ENCODE measurements at regions not wholly inside any gene's neighbourhood (a gene's known extent, or its start where the extent isn't known, plus 50 kb on each side); places are given as distances from the start of the nearest gene placed in this dataset.
"Not testable (repeated sequence)": the region's sequence is repeated elsewhere in the genome, so short reads cannot be mapped to it uniquely, and the experiment has no call there.

DNA sequence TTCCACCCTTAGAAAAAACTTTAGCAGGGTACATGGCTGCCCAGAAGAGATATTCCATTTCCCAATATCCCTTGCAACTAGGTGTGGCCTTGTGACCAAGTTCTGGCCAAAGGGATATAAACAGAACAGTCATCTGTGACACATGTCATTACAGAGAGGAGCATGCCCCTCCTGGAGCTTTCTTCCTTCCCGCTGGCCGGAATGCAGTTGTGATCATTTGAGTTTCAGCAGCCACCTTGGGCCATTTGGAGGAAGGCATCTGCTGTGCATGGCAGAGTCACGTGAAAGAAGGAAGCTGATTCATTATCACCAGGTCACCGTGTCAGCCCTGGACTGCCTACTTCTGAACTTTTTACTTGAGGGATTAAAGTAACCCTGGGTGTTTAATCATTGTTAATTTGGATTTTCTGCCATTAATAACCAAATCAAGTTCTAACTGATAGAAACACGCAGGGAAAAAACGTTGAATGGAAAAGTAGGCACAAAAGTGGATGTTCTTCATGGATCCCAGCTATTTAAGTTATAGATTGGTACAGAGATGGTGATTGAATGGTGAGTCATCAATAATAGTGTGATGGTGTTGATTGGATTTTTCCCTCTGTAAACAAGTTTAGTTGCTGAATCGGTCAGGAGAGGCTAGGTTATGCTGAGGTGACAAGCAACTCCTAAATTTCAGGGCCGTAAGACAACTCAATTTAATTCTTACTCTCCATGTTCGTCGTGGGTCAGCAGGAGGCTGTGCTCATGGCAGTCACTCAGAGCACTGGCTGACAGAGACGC, 80.7 kb upstream of the CCDC167 start:
- no peak for DNase-seq
- intact Hi-C loops (cut with micrococcal nuclease), result no loop called here

GRCh38 chr6:37579444-37580067, 79.9 kb upstream of the CCDC167 start:
- intact Hi-C loops (cut with micrococcal nuclease), result no loop called here
- ATAC-seq, result peak; percentile 24
- no peak for DNase-seq

More for the DNA sequence above, 80.7 kb upstream of the CCDC167 start:
- ATAC-seq, result no peak

GRCh38 chr6:37578104-37578503, 78.4 kb upstream of the CCDC167 start:
- ATAC-seq (no peak), DNase-seq (no peak)
- intact Hi-C loops (cut with micrococcal nuclease), result no loop called here

- no peak for DNase-seq
- intact Hi-C loops (cut with micrococcal nuclease), result no loop called here
- ATAC-seq, result no peak
These were observed 76.6 kb upstream of the CCDC167 start for GRCh38 chr6:37576336-37576737.

DNA sequence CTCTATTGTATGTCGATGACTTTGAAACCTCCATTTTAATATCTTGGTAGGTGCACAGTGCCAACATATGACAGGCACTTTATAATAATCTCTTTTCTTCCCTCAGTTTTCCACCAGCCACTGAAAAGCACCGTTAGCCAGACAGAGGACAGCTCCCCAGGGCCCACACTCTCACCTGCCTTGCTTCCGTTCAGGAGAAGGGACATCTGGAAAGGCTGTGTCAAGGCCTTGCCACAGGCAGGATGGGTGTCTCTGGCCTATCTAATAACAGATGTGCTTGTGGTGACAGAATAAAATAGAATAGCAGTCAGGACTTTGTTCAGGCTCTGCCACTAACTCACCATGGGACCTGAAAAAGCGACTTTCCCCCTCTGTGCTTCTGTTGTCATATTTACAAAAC, 75.5 kb upstream of the CCDC167 start:
- DNase-seq (no peak), ATAC-seq (no peak)
- intact Hi-C loops (cut with micrococcal nuclease), result no loop called here

- ATAC-seq, result no peak
- DNase-seq, result no peak
- intact Hi-C loops (cut with micrococcal nuclease), result no loop called here
These were observed 72.6 kb upstream of the CCDC167 start for GRCh38 chr6:37572334-37572733.

- DNase-seq (no peak), ATAC-seq (no peak)
- intact Hi-C loops (cut with micrococcal nuclease), result no loop called here
These were observed 70.9 kb upstream of the CCDC167 start for GRCh38 chr6:37570482-37571133.

DNA sequence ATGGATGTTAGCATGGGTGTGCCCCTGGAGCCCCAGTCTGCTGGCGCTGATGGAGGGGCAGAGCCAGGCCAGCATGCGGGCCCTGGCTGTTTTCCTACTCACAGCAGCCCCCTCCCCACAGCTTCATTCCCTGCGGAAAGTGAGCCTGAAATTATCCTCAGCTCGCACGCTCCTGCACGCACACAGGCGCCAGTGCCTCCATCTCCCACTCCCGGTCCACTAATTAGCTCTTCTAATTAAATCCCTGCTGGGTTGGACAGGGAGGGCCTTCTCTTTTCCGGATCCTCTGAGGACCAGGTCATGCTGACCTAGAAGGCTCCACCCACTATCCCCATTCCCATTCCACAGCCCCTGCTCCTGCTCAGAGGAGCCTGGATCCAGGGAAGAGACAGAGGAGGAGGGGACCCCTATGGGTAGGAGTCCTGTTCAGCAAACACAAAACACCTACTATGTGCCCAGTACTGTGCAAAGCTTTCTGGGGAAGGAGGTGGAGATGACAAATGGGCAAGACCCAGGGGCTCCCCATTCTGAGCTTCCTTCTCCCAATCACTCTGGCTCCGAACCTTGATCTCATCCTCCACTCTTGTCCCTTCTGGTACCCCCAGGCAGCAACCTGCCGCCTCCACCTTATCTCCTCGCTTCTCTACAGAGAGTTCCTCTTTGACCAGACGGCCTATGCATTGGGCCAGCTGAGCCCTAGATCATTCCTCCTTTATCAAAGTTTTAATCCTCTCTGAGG, 70.2 kb upstream of the CCDC167 start:
- no peak for ATAC-seq
- intact Hi-C loops (cut with micrococcal nuclease), result loop anchor here (10.0 kb wide), 1 partner anchor 195 kb away; no protein-coding TSS in a partner anchor
- no peak for DNase-seq

DNA sequence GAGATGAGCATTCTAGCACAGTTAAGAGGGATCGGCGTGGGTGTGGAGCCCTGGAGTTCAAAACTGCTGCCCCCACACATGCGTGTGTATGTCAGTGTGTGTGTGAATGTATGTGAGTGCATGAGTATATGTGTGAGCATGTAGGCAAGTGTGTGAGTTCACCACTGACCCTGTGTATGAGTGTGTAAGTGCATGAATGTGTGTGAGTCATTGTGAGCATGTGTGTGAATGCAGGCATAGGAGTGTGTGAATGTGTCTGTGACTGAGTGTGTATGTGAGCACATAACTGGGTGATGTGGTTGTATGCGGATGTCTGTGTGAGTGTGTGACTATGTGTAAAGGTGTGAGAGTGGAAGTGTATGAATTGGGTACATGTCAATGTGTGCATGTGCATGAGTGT, 69.6 kb upstream of the CCDC167 start:
- intact Hi-C loops (cut with micrococcal nuclease), result loop anchor here (10.0 kb wide), 1 partner anchor 195 kb away; no protein-coding TSS in a partner anchor
- no peak for DNase-seq
- no peak for ATAC-seq

GRCh38 chr6:37566950-37567349, 67.3 kb upstream of the CCDC167 start:
- intact Hi-C loops (cut with micrococcal nuclease), result loop anchor here (10.0 kb wide), 1 partner anchor 192 kb away; no protein-coding TSS in a partner anchor
- ATAC-seq, result no peak
- DNase-seq, result no peak

- intact Hi-C loops (cut with micrococcal nuclease), result loop anchor here (10.0 kb wide), 1 partner anchor 192 kb away; no protein-coding TSS in a partner anchor
- DNase-seq, result peak; percentile 74
- ATAC-seq, result peak; percentile 93
These were observed 66.6 kb upstream of the CCDC167 start for GRCh38 chr6:37566111-37566949.

GRCh38 chr6:37565267-37566110, 65.8 kb upstream of the CCDC167 start:
- DNase-seq, result no peak

GRCh38 chr6:37562926-37563288, 63.2 kb upstream of the CCDC167 start:
- ATAC-seq, DNase-seq: not testable (repeated sequence)
- intact Hi-C loops (cut with micrococcal nuclease), result loop anchor here (10.0 kb wide), 1 partner anchor 188 kb away; no protein-coding TSS in a partner anchor

More at GRCh38 chr6:37565267-37566110, 65.8 kb upstream of the CCDC167 start:
- intact Hi-C loops (cut with micrococcal nuclease), result loop anchor here (10.0 kb wide), 1 partner anchor 191 kb away; no protein-coding TSS in a partner anchor
- peak; percentile 49 for ATAC-seq

- no peak for ATAC-seq
- DNase-seq, result no peak
- intact Hi-C loops (cut with micrococcal nuclease), result loop anchor here (10.0 kb wide), 1 partner anchor 187 kb away; no protein-coding TSS in a partner anchor
These were observed 61.7 kb upstream of the CCDC167 start for GRCh38 chr6:37561361-37561760.

- DNase-seq (no peak), ATAC-seq (no peak)
- intact Hi-C loops (cut with micrococcal nuclease), result loop anchor here (10.0 kb wide), 1 partner anchor 186 kb away; no protein-coding TSS in a partner anchor
These were observed 61.0 kb upstream of the CCDC167 start for GRCh38 chr6:37560737-37561103.

- ATAC-seq (no peak), DNase-seq (no peak)
- intact Hi-C loops (cut with micrococcal nuclease), result loop anchor here (10.0 kb wide), 1 partner anchor 55 kb away; no protein-coding TSS in a partner anchor
These were observed 59.8 kb upstream of the CCDC167 start for GRCh38 chr6:37559501-37559900.

GRCh38 chr6:37559050-37559449, 59.4 kb upstream of the CCDC167 start:
- DNase-seq (no peak), ATAC-seq (no peak)
- intact Hi-C loops (cut with micrococcal nuclease), result loop anchor here (10.0 kb wide), 1 partner anchor 54 kb away; no protein-coding TSS in a partner anchor

All from left ventricle myocardium superior (tissue), 1 donor.